IPS DF 19.7 (cell line): ENCODE measurements at regions not wholly inside any gene's neighbourhood (a gene's known extent, or its start where the extent isn't known, plus 50 kb on each side); places are given as distances from the start of the nearest gene placed in this dataset.

Experiments used
- DNase-seq: peaks from one replicate; pipeline ENCODE4 v3.0.0-alpha.2; 2013; ENCODE audit warnings: low read depth, low spot score

- no peak for DNase-seq
Measured at GRCh38 chr9:73655363-73655762, 503.7 kb downstream of the ANXA1 start.

GRCh38 chr9:73655831-73656230, 504.2 kb downstream of the ANXA1 start:
- no peak for DNase-seq

- no peak for DNase-seq
Measured at GRCh38 chr9:73665253-73665652, 513.6 kb downstream of the ANXA1 start.

- no peak for DNase-seq
Measured at GRCh38 chr9:73667749-73668148, 516.1 kb downstream of the ANXA1 start.

GRCh38 chr9:73680831-73681230, 529.2 kb downstream of the ANXA1 start:
- DNase-seq, result no peak

GRCh38 chr9:73682789-73683188, 531.1 kb downstream of the ANXA1 start:
- DNase-seq, result no peak

GRCh38 chr9:73683862-73684591, 532.4 kb downstream of the ANXA1 start:
- peak; percentile 57 for DNase-seq

- no peak for DNase-seq
Measured at GRCh38 chr9:73684601-73685000, 532.9 kb downstream of the ANXA1 start.

GRCh38 chr9:73685786-73686185, 534.1 kb downstream of the ANXA1 start:
- DNase-seq, result no peak

GRCh38 chr9:73689051-73689870, 537.6 kb downstream of the ANXA1 start:
- no peak for DNase-seq

GRCh38 chr9:73701415-73702057, 549.9 kb downstream of the ANXA1 start:
- DNase-seq, result no peak

GRCh38 chr9:73714294-73714693, 562.6 kb downstream of the ANXA1 start:
- no peak for DNase-seq

GRCh38 chr9:73715591-73715990, 563.9 kb downstream of the ANXA1 start:
- DNase-seq, result no peak

GRCh38 chr9:73719660-73720059, 568.0 kb downstream of the ANXA1 start:
- no peak for DNase-seq

GRCh38 chr9:73720601-73721000, 568.9 kb downstream of the ANXA1 start:
- DNase-seq, result no peak

- no peak for DNase-seq
Measured at GRCh38 chr9:73736270-73736669, 584.6 kb downstream of the ANXA1 start.

GRCh38 chr9:73738741-73739530, 587.3 kb downstream of the ANXA1 start:
- DNase-seq, result no peak

GRCh38 chr9:73741316-73741715, 589.7 kb downstream of the ANXA1 start:
- no peak for DNase-seq

- no peak for DNase-seq
Measured at GRCh38 chr9:73742412-73742811, 590.7 kb downstream of the ANXA1 start.

GRCh38 chr9:73743826-73744225, 592.2 kb downstream of the ANXA1 start:
- DNase-seq, result no peak

GRCh38 chr9:73745598-73745997, 593.9 kb downstream of the ANXA1 start:
- DNase-seq, result no peak

GRCh38 chr9:73753171-73753570, 601.5 kb downstream of the ANXA1 start:
- DNase-seq, result no peak
